SU-DHL-6 (cell line): ENCODE measurements at regions not wholly inside any gene's neighbourhood (a gene's known extent, or its start where the extent isn't known, plus 50 kb on each side); places are given as distances from the start of the nearest gene placed in this dataset.
"Not testable (repeated sequence)": the region's sequence is repeated elsewhere in the genome, so short reads cannot be mapped to it uniquely, and the experiment has no call there.

Source experiments
- H2AFZ ChIP-seq: fragments of 200-600 bp; sonication (generic); 2 replicates; pipeline ENCODE4 v1.6.1; 2014; ENCODE audit warnings: low read depth, mild to moderate bottlenecking, moderate library complexity, mixed read lengths, antibody characterized with exemption, low read length; ENCODE audit not compliant: severe bottlenecking
- H3F3A ChIP-seq: fragments of 200-600 bp; shearing (Covaris generic); 2 replicates; pipeline ENCODE4 v1.6.0; 2016; ENCODE audit warnings: antibody characterized with exemption, mild to moderate bottlenecking; ENCODE audit not compliant: insufficient read depth
- H3K27ac ChIP-seq: fragments of 200-600 bp; sonication (generic); 2 replicates; pipeline ENCODE4 v1.5.1; 2016; ENCODE audit warnings: low read depth, mild to moderate bottlenecking, low read length, moderate library complexity, mixed read lengths
- H3K27me3 ChIP-seq: fragments of 200-600 bp; sonication (generic), shearing (Covaris generic); 2 replicates; pipeline ENCODE4 v1.6.0; 2014; ENCODE audit warnings: mild to moderate bottlenecking, low read length
- H3K36me3 ChIP-seq: fragments of 200-600 bp; sonication (generic); 2 replicates; pipeline ENCODE4 v1.6.1; 2014; ENCODE audit warnings: mild to moderate bottlenecking, low read length, mixed read lengths
- H3K4me2 ChIP-seq: fragments of 300-600, 200-600 bp; shearing (Covaris generic), sonication (generic); 2 replicates; pipeline ENCODE4 v1.6.0; 2014; ENCODE audit warnings: low read length, low read depth, mild to moderate bottlenecking; ENCODE audit not compliant: poor library complexity, severe bottlenecking
- H3K4me3 ChIP-seq: fragments of 200-600 bp; sonication (generic); 2 replicates; pipeline ENCODE4 v1.5.1; 2014; ENCODE audit warnings: antibody characterized with exemption, low read length, mild to moderate bottlenecking, mixed read lengths; ENCODE audit not compliant: insufficient read depth, poor library complexity, severe bottlenecking
- H3K79me2 ChIP-seq: fragments of 200-600 bp; sonication (generic); 2 replicates; pipeline ENCODE4 v1.6.1; 2014; ENCODE audit warnings: mild to moderate bottlenecking, low read length, moderate library complexity; ENCODE audit not compliant: insufficient read depth
- H3K9ac ChIP-seq: fragments of 200-600 bp; sonication (generic); 2 replicates; pipeline ENCODE4 v1.7.0; 2014; ENCODE audit warnings: mild to moderate bottlenecking, low read length
- H3K9me2 ChIP-seq: fragments of 200-600 bp; sonication (generic); replicated peaks from 2 replicates; pipeline ENCODE4 v1.6.1; 2014; ENCODE audit warnings: low read length; ENCODE audit not compliant: insufficient read depth
- H3K9me3 ChIP-seq: fragments of 200-600 bp; sonication (generic); 2 replicates; pipeline ENCODE4 v1.6.1; 2014; ENCODE audit warnings: low read length, mixed read lengths; ENCODE audit not compliant: insufficient read depth
- H4K20me1 ChIP-seq: fragments of 200-600 bp; sonication (generic); 2 replicates; pipeline ENCODE4 v1.6.1; 2014; ENCODE audit warnings: low read depth, mild to moderate bottlenecking, antibody characterized with exemption, low read length, moderate library complexity, mixed read lengths
- CTCF ChIP-seq: fragments of 200-600 bp; sonication (generic); IDR thresholded peaks from one replicate; pipeline ENCODE4 v1.5.1; 2017; ENCODE audit warnings: antibody characterized with exemption, mild to moderate bottlenecking, low read length, moderate library complexity; ENCODE audit not compliant: insufficient read depth, poor library complexity, severe bottlenecking
- EZH2phosphoT487 ChIP-seq: fragments of 200-600 bp; sonication (generic), shearing (Covaris generic); conservative IDR thresholded peaks from 2 replicates; pipeline ENCODE4 v1.6.1; 2018; ENCODE audit warnings: mild to moderate bottlenecking, antibody characterized with exemption, low read length, moderate library complexity, mixed read lengths

DNA sequence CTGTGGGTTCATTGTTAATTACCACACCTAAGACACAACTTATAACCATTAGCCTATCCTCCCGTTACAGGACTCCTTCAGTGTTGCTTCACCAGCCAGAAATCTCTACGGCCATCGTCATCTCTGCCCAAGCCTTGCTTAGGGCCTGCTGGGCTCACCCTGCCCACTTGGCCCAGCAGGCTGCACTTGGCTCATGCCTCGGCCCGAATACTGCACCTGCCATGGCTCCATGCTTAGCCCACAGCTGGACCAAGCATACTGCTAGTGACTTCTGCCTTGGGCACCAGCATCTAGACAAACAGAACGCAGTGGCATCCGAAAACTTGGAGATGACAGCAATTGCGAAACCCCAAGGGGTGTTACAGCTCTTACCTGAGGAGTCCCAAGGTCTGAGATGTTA, 2336.0 kb upstream of the ACO1 start:
- no peaks in the 10 kb centered on the region for H3K9me2 ChIP-seq
- H3K79me2 ChIP-seq = no peaks in the 10 kb centered on the region
- no peaks in the 10 kb centered on the region for H3K27me3 ChIP-seq
- H3K4me3 ChIP-seq = no peak overlapping the region
- no peak overlapping the region for H3K9ac ChIP-seq
- TF ChIP-seq CTCF = no peak
- no peak for TF ChIP-seq EZH2phosphoT487
- no peak overlapping the region for H3K4me2 ChIP-seq
- no peaks in the 10 kb centered on the region for H3K36me3 ChIP-seq
- no peaks in the 10 kb centered on the region for H3F3A ChIP-seq
- H4K20me1 ChIP-seq = no peaks in the 10 kb centered on the region
- H3K9me3 ChIP-seq = no peaks in the 10 kb centered on the region
- no peak overlapping the region for H2AFZ ChIP-seq
- no peak overlapping the region for H3K27ac ChIP-seq

DNA sequence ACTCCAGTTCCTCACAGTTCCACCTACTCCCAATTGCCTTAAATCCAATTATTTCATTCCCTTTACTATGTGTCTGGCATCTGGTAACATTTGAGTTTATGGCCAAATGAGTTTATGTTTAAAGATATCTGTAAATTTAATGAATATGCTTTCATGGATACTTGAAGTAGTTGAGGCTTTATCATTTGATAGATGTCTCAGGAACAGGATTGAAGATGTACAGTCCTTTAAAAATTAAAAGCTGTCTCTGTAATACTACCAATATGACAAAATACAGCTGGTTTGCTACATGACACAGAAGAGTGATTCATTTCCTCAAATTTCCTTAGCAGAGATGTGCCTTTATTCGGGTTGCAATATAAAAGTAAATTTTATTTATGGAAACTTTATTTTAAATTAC, 2326.0 kb upstream of the ACO1 start:
- H3F3A ChIP-seq = no peaks in the 10 kb centered on the region
- no peaks in the 10 kb centered on the region for H3K36me3 ChIP-seq
- TF ChIP-seq EZH2phosphoT487 (no peak), CTCF (no peak)
- no peak overlapping the region for H3K4me3 ChIP-seq
- no peak overlapping the region for H2AFZ ChIP-seq
- no peaks in the 10 kb centered on the region for H4K20me1 ChIP-seq
- H3K9me3 ChIP-seq = no peaks in the 10 kb centered on the region
- no peaks in the 10 kb centered on the region for H3K9me2 ChIP-seq
- H3K4me2 ChIP-seq = no peak overlapping the region
- no peak overlapping the region for H3K27ac ChIP-seq
- no peaks in the 10 kb centered on the region for H3K27me3 ChIP-seq
- no peak overlapping the region for H3K9ac ChIP-seq
- no peaks in the 10 kb centered on the region for H3K79me2 ChIP-seq

DNA sequence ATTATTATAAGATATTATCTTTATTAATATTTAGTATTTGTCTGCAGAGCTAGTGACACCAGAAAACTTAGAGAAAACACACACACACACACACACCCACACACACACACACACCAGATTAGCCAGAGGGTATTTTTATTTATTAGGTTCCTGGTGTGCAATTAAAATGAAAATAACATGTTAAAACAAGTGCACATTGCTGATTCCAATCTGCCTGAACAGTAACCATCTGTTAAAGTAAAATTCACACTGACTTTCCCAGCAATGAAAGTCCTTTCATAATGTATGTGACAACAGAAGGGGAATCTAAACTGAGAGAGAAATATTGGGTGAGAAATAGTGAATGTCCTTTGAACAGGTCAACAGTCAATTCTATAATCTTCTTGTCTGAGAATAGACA, 2323.5 kb upstream of the ACO1 start:
- Histone ChIP-seq H3K27me3 (no peaks in the 10 kb centered on the region), H3K4me3 (no peak overlapping the region), H3K9me3 (no peaks in the 10 kb centered on the region), H3K4me2 (no peak overlapping the region), H2AFZ (no peak overlapping the region), H3K79me2 (no peaks in the 10 kb centered on the region), H3K9me2 (no peaks in the 10 kb centered on the region), H3F3A (no peaks in the 10 kb centered on the region), H3K27ac (no peak overlapping the region), H3K36me3 (no peaks in the 10 kb centered on the region), H3K9ac (no peak overlapping the region), H4K20me1 (no peaks in the 10 kb centered on the region)
- TF ChIP-seq CTCF (no peak), EZH2phosphoT487 (no peak)

GRCh38 chr9:30065888-30066287, 2318.6 kb upstream of the ACO1 start:
- H3K27me3 ChIP-seq = no peaks in the 10 kb centered on the region
- no peaks in the 10 kb centered on the region for H4K20me1 ChIP-seq
- H3K79me2 ChIP-seq = no peaks in the 10 kb centered on the region
- H3K9me2 ChIP-seq = no peaks in the 10 kb centered on the region
- no peak overlapping the region for H2AFZ ChIP-seq
- H3K27ac ChIP-seq = no peak overlapping the region
- no peak overlapping the region for H3K4me3 ChIP-seq
- H3K9me3 ChIP-seq = no peaks in the 10 kb centered on the region
- TF ChIP-seq CTCF (no peak), EZH2phosphoT487 (no peak)
- H3K9ac ChIP-seq = no peak overlapping the region
- H3K36me3 ChIP-seq = no peaks in the 10 kb centered on the region
- H3K4me2 ChIP-seq = no peak overlapping the region
- H3F3A ChIP-seq = no peaks in the 10 kb centered on the region

- not testable (repeated sequence) for H3K9me2 ChIP-seq, H3K4me3 ChIP-seq
Measured at GRCh38 chr9:30069236-30069635, 2315.2 kb upstream of the ACO1 start.

More at GRCh38 chr9:30069236-30069635, 2315.2 kb upstream of the ACO1 start:
- H3K27me3 ChIP-seq, H3K4me2 ChIP-seq, H3F3A ChIP-seq, H3K27ac ChIP-seq, H2AFZ ChIP-seq, H3K36me3 ChIP-seq, H3K9me3 ChIP-seq, H3K79me2 ChIP-seq, H4K20me1 ChIP-seq, H3K9ac ChIP-seq: not testable (repeated sequence)
